GM21737 (cell line): ENCODE measurements at regions not wholly inside any gene's neighbourhood (a gene's known extent, or its start where the extent isn't known, plus 50 kb on each side); places are given as distances from the start of the nearest gene placed in this dataset.
"Not testable (repeated sequence)": the region's sequence is repeated elsewhere in the genome, so short reads cannot be mapped to it uniquely, and the experiment has no call there.

Experiments used
- ATAC-seq: cut with Tn5 transposase; IDR thresholded peaks from one replicate; pipeline ENCODE4 v1.9.1; 2021; ENCODE audit warnings: mild to moderate bottlenecking, moderate library complexity; ENCODE audit not compliant: unreplicated experiment

- ATAC-seq, result no peak
Measured at GRCh38 chr3:194879126-194879877, 193.6 kb downstream of the FAM43A start.

GRCh38 chr3:194879991-194880939, 194.6 kb downstream of the FAM43A start:
- ATAC-seq, result no peak

- no peak for ATAC-seq
Measured at GRCh38 chr3:194880940-194881925, 195.6 kb downstream of the FAM43A start.

GRCh38 chr3:194884649-194885315, 199.1 kb downstream of the FAM43A start:
- ATAC-seq, result no peak

- no peak for ATAC-seq
Measured at GRCh38 chr3:194885766-194886165, 200.1 kb downstream of the FAM43A start.

- ATAC-seq, result no peak
Measured at GRCh38 chr3:194886836-194887235, 201.2 kb downstream of the FAM43A start.

- not testable (repeated sequence) for ATAC-seq
Measured at GRCh38 chr3:194888062-194888461, 202.4 kb downstream of the FAM43A start.

GRCh38 chr3:194888916-194889315, 203.2 kb downstream of the FAM43A start:
- no peak for ATAC-seq

- no peak for ATAC-seq
Measured at GRCh38 chr3:194890091-194890490, 204.4 kb downstream of the FAM43A start.

- ATAC-seq, result no peak
Measured at GRCh38 chr3:194893121-194893987, 207.7 kb downstream of the FAM43A start.

- no peak for ATAC-seq
Measured at GRCh38 chr3:194894538-194894937, 208.9 kb downstream of the FAM43A start.

- no peak for ATAC-seq
Measured at GRCh38 chr3:194900854-194901522, 215.3 kb downstream of the FAM43A start.

GRCh38 chr3:194903447-194903846, 217.8 kb downstream of the FAM43A start:
- not testable (repeated sequence) for ATAC-seq

GRCh38 chr3:194904999-194905398, 219.3 kb downstream of the FAM43A start:
- ATAC-seq, result not testable (repeated sequence)

GRCh38 chr3:194905696-194906095, 220.0 kb downstream of the FAM43A start:
- no peak for ATAC-seq

GRCh38 chr3:194906229-194906629, 220.5 kb downstream of the FAM43A start:
- ATAC-seq, result no peak

GRCh38 chr3:194906970-194907629, 221.4 kb downstream of the FAM43A start:
- no peak for ATAC-seq

GRCh38 chr3:194907811-194908210, 222.1 kb downstream of the FAM43A start:
- no peak for ATAC-seq
